ENCODE measurements at regions not wholly inside any gene's neighbourhood (a gene's known extent, or its start where the extent isn't known, plus 50 kb on each side); places are given as distances from the start of the nearest gene placed in this dataset.

GRCh38 chr20:50346374-50347283 is 156.0 kb downstream of the CEBPB start:
- TF ChIP-seq CTCF (IDR thresholded peaks at IDR 0.05; ENCODE audit: low read depth, low read length) (no peak), POLR2A (IDR thresholded peaks at IDR 0.05; ENCODE audit: extremely low read depth, insufficient read length) (no peak), MYC (IDR thresholded peaks at IDR 0.05; ENCODE audit: low read depth, low read length) (no peak)
- TF ChIP-seq, protein P1, sequence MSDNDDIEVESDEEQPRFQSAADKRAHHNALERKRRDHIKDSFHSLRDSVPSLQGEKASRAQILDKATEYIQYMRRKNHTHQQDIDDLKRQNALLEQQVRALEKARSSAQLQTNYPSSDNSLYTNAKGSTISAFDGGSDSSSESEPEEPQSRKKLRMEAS (IDR thresholded peaks at IDR 0.05; ENCODE audit: low read depth, low read length), result no peak

Measured in NB4 (cell line).